Fibroblast of upper back skin (primary cell): ENCODE measurements at regions not wholly inside any gene's neighbourhood (a gene's known extent, or its start where the extent isn't known, plus 50 kb on each side); places are given as distances from the start of the nearest gene placed in this dataset.

Experiments used
- DNase-seq: peaks from one replicate; pipeline ENCODE4 v3.0.0-alpha.2; 2013

- DNase-seq: no peak
Observed at GRCh38 chr1:5311634-5312292, 657.4 kb downstream of the AJAP1 start.

- no peak for DNase-seq
Observed at GRCh38 chr1:5311147-5311546, 656.7 kb downstream of the AJAP1 start.

- no peak for DNase-seq
Observed at GRCh38 chr1:5308249-5308648, 653.8 kb downstream of the AJAP1 start.

GRCh38 chr1:5304702-5305101 lies 650.3 kb downstream of the AJAP1 start:
- DNase-seq: no peak

- DNase-seq: no peak
Observed at GRCh38 chr1:5298376-5298775, 644.0 kb downstream of the AJAP1 start.

- no peak for DNase-seq
Observed at GRCh38 chr1:5297886-5298239, 643.5 kb downstream of the AJAP1 start.

- no peak for DNase-seq
Observed at GRCh38 chr1:5297180-5297885, 642.9 kb downstream of the AJAP1 start.

- no peak for DNase-seq
Observed at GRCh38 chr1:5296557-5297179, 642.3 kb downstream of the AJAP1 start.

- no peak for DNase-seq
Observed at GRCh38 chr1:5296095-5296494, 641.7 kb downstream of the AJAP1 start.

- DNase-seq: no peak
Observed at GRCh38 chr1:5291889-5292288, 637.5 kb downstream of the AJAP1 start.

- DNase-seq: no peak
Observed at GRCh38 chr1:5287178-5288150, 633.1 kb downstream of the AJAP1 start.

GRCh38 chr1:5286244-5286643 lies 631.8 kb downstream of the AJAP1 start:
- no peak for DNase-seq

- no peak for DNase-seq
Observed at GRCh38 chr1:5274527-5274926, 620.1 kb downstream of the AJAP1 start.

- no peak for DNase-seq
Observed at GRCh38 chr1:5273280-5274003, 619.0 kb downstream of the AJAP1 start.

GRCh38 chr1:5272325-5272724 lies 617.9 kb downstream of the AJAP1 start:
- DNase-seq: no peak

GRCh38 chr1:5271264-5271663 lies 616.9 kb downstream of the AJAP1 start:
- DNase-seq: no peak

GRCh38 chr1:5269901-5270300 lies 615.5 kb downstream of the AJAP1 start:
- DNase-seq: no peak

- DNase-seq: no peak
Observed at GRCh38 chr1:5267603-5268235, 613.3 kb downstream of the AJAP1 start.

- no peak for DNase-seq
Observed at GRCh38 chr1:5265438-5266075, 611.1 kb downstream of the AJAP1 start.

- DNase-seq: no peak
Observed at GRCh38 chr1:5264476-5264875, 610.1 kb downstream of the AJAP1 start.

GRCh38 chr1:5256793-5257192 lies 602.4 kb downstream of the AJAP1 start:
- DNase-seq: no peak
